ENCODE measurements at regions not wholly inside any gene's neighbourhood (a gene's known extent, or its start where the extent isn't known, plus 50 kb on each side); places are given as distances from the start of the nearest gene placed in this dataset.

- H3K36me3 ChIP-seq (ENCODE audit: insufficient read depth, low read length, poor library complexity, severe bottlenecking) = no peaks in the 10 kb centered on the region
- no peak overlapping the region for H3K27ac ChIP-seq (ENCODE audit: low read depth, low read length, poor library complexity, severe bottlenecking)
- H3K4me1 ChIP-seq (ENCODE audit: insufficient read depth, low read length, poor library complexity, severe bottlenecking) = no peaks in the 10 kb centered on the region
- no peaks in the 10 kb centered on the region for H3K9me3 ChIP-seq (ENCODE audit: low read depth, low read length, poor library complexity, severe bottlenecking)
- H3K4me3 ChIP-seq (ENCODE audit: low read depth, low read length, poor library complexity, severe bottlenecking) = no peak overlapping the region
- intact Hi-C loops (cut with micrococcal nuclease; ENCODE audit: unreplicated experiment) = no loop called here
- no peak for DNase-seq (ENCODE audit: low spot score)
- ChIA-PET CTCF (no interaction called here), POLR2A (ENCODE audit: low non-redundant PET) (no interaction called here)
- H3K27me3 ChIP-seq (replicated peaks; ENCODE audit: insufficient read depth, low read depth, low read length, poor library complexity) = no peaks in the 10 kb centered on the region
- TF ChIP-seq EZH2 (IDR thresholded peaks at IDR 0.05; ENCODE audit: borderline replicate concordance, low read depth, low read length, poor library complexity, severe bottlenecking) (no peak), CTCF (conservative IDR thresholded peaks at IDR 0.05; ENCODE audit: low read depth, low read length) (no peak)
- BruUV-seq (replicated peaks) = no TSS peak
Measured at GRCh38 chr4:96240041-96240440, 400.1 kb downstream of the PDHA2 start.

- Histone ChIP-seq H3K36me3 (ENCODE audit: insufficient read depth, low read length, poor library complexity, severe bottlenecking) (no peaks in the 10 kb centered on the region), H3K27ac (ENCODE audit: low read depth, low read length, poor library complexity, severe bottlenecking) (no peak overlapping the region), H3K4me1 (ENCODE audit: insufficient read depth, low read length, poor library complexity, severe bottlenecking) (no peaks in the 10 kb centered on the region), H3K27me3 (replicated peaks; ENCODE audit: insufficient read depth, low read depth, low read length, poor library complexity) (no peaks in the 10 kb centered on the region), H3K9me3 (ENCODE audit: low read depth, low read length, poor library complexity, severe bottlenecking) (no peaks in the 10 kb centered on the region), H3K4me3 (ENCODE audit: low read depth, low read length, poor library complexity, severe bottlenecking) (no peak overlapping the region)
- no peak for DNase-seq (ENCODE audit: low spot score)
- intact Hi-C loops (cut with micrococcal nuclease; ENCODE audit: unreplicated experiment) = no loop called here
- POLR2A ChIA-PET (ENCODE audit: low non-redundant PET) = no interaction called here
- TF ChIP-seq EZH2 (IDR thresholded peaks at IDR 0.05; ENCODE audit: borderline replicate concordance, low read depth, low read length, poor library complexity, severe bottlenecking) = no peak
- no peak for TF ChIP-seq CTCF (conservative IDR thresholded peaks at IDR 0.05; ENCODE audit: low read depth, low read length)
- CTCF ChIA-PET = no interaction called here
- BruUV-seq (replicated peaks) = no TSS peak
Measured at GRCh38 chr4:96241819-96242218, 401.9 kb downstream of the PDHA2 start.

- H3K4me1 ChIP-seq (ENCODE audit: insufficient read depth, low read length, poor library complexity, severe bottlenecking) = no peaks in the 10 kb centered on the region
- no peak for DNase-seq (ENCODE audit: low spot score)
- H3K9me3 ChIP-seq (ENCODE audit: low read depth, low read length, poor library complexity, severe bottlenecking) = no peaks in the 10 kb centered on the region
- TF ChIP-seq EZH2 (IDR thresholded peaks at IDR 0.05; ENCODE audit: borderline replicate concordance, low read depth, low read length, poor library complexity, severe bottlenecking) (no peak), CTCF (conservative IDR thresholded peaks at IDR 0.05; ENCODE audit: low read depth, low read length) (no peak)
- POLR2A ChIA-PET (ENCODE audit: low non-redundant PET) = no interaction called here
- CTCF ChIA-PET = no interaction called here
- no peak overlapping the region for H3K4me3 ChIP-seq (ENCODE audit: low read depth, low read length, poor library complexity, severe bottlenecking)
- H3K27ac ChIP-seq (ENCODE audit: low read depth, low read length, poor library complexity, severe bottlenecking) = no peak overlapping the region
- H3K36me3 ChIP-seq (ENCODE audit: insufficient read depth, low read length, poor library complexity, severe bottlenecking) = no peaks in the 10 kb centered on the region
- H3K27me3 ChIP-seq (replicated peaks; ENCODE audit: insufficient read depth, low read depth, low read length, poor library complexity) = no peaks in the 10 kb centered on the region
- intact Hi-C loops (cut with micrococcal nuclease; ENCODE audit: unreplicated experiment) = no loop called here
- BruUV-seq (replicated peaks) = no TSS peak
Measured at GRCh38 chr4:96247096-96247495, 407.2 kb downstream of the PDHA2 start.

Measured in A673 (cell line).